ENCODE measurements at regions not wholly inside any gene's neighbourhood (a gene's known extent, or its start where the extent isn't known, plus 50 kb on each side); places are given as distances from the start of the nearest gene placed in this dataset.

- peak; percentile 22 for DNase-seq (ENCODE audit: low read depth)
- TF ChIP-seq CTCF (IDR thresholded peaks at IDR 0.05; ENCODE audit: insufficient read depth, low read depth, low read length, missing control alignments): no peak
- H3K4me3 ChIP-seq (ENCODE audit: low read length): no peak overlapping the region
Measured at GRCh38 chr21:28518630-28519029, 474.0 kb downstream of the LTN1 start.

- no peak overlapping the region for H3K4me3 ChIP-seq (ENCODE audit: low read length)
- DNase-seq (ENCODE audit: low read depth): peak; percentile 71
- peak; percentile 85 for TF ChIP-seq CTCF (IDR thresholded peaks at IDR 0.05; ENCODE audit: insufficient read depth, low read depth, low read length, missing control alignments)
Measured at GRCh38 chr21:28516991-28517592, 475.6 kb downstream of the LTN1 start.

DNA sequence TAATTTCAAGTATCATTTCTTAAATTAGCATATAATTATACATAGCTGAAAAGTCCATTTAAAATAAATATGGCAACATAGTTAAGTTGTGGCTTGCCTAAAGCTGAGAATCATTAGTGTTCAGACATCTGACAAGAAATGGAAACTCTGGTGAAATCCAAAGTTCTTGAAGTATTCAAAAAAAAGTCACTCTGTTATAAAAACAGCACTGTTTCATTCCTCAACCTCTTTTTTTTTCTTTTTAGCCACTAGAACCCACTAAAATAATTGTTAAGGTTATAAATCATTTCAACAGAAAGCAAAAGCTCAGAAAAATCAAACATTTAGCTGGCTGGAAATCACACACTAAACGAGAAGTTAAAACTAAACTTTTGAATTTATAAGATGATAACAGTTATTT, 476.7 kb downstream of the LTN1 start:
- H3K4me3 ChIP-seq (ENCODE audit: low read length): no peak overlapping the region
- no peak for DNase-seq (ENCODE audit: low read depth)
- no peak for TF ChIP-seq CTCF (IDR thresholded peaks at IDR 0.05; ENCODE audit: insufficient read depth, low read depth, low read length, missing control alignments)

DNA sequence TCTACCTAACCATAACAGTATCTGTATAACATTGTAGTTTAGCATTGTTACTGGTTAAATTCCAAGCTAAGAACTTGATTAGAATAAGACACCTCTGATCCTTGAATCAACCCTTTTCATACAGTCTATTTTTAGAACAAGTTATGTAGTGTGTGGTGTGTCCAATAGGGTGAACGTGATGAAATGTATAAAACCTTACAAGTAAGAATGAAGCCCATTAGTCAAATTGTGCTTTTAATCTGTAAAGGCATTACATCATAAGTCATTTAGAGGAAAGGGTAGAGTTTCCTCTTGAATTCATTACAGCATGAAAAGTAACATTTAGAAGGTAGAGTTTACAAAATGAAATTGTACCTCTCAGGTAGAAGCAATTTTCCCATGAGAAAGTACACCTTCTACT, 479.2 kb downstream of the LTN1 start:
- TF ChIP-seq CTCF (IDR thresholded peaks at IDR 0.05; ENCODE audit: insufficient read depth, low read depth, low read length, missing control alignments): no peak
- DNase-seq (ENCODE audit: low read depth): no peak
- H3K4me3 ChIP-seq (ENCODE audit: low read length): no peak overlapping the region

- no peak for TF ChIP-seq CTCF (IDR thresholded peaks at IDR 0.05; ENCODE audit: insufficient read depth, low read depth, low read length, missing control alignments)
- H3K4me3 ChIP-seq (ENCODE audit: low read length): no peak overlapping the region
Measured at GRCh38 chr21:28509031-28509430, 483.6 kb downstream of the LTN1 start.

GRCh38 chr21:28508126-28508525, 484.6 kb downstream of the LTN1 start:
- no peak for TF ChIP-seq CTCF (IDR thresholded peaks at IDR 0.05; ENCODE audit: insufficient read depth, low read depth, low read length, missing control alignments)
- H3K4me3 ChIP-seq (ENCODE audit: low read length): no peak overlapping the region
- no peak for DNase-seq (ENCODE audit: low read depth)

More at GRCh38 chr21:28509031-28509430, 483.6 kb downstream of the LTN1 start:
- DNase-seq (ENCODE audit: low read depth): no peak

GRCh38 chr21:28496517-28496916, 496.2 kb downstream of the LTN1 start:
- no peak for TF ChIP-seq CTCF (IDR thresholded peaks at IDR 0.05; ENCODE audit: insufficient read depth, low read depth, low read length, missing control alignments)
- H3K4me3 ChIP-seq (ENCODE audit: low read length): no peak overlapping the region

More at GRCh38 chr21:28496517-28496916, 496.2 kb downstream of the LTN1 start:
- DNase-seq (ENCODE audit: low read depth): no peak
